Smooth muscle cell (in vitro differentiated cells): ENCODE measurements at regions not wholly inside any gene's neighbourhood (a gene's known extent, or its start where the extent isn't known, plus 50 kb on each side); places are given as distances from the start of the nearest gene placed in this dataset.
A peak's percentile ranks its signal among the peaks of the same experiment; 100 is the strongest.

ENCODE experiments used
- DNase-seq: peaks from one replicate; lab custom pipeline; 2025; ENCODE audit not compliant: unreplicated experiment; lab: John Stamatoyannopoulos, UW
- H2AFZ ChIP-seq: fragments of 200-600 bp; sonication (generic); 2 replicates; pipeline ENCODE4 v1.6.0; 2016; ENCODE audit warnings: antibody characterized with exemption, low read depth, mild to moderate bottlenecking
- H3F3A ChIP-seq: fragments of 200-600 bp; sonication (generic); 2 replicates; pipeline ENCODE4 v1.6.0; 2017; ENCODE audit warnings: antibody characterized with exemption, low read depth
- H3K27ac ChIP-seq: fragments of 200-600 bp; sonication (generic); 2 replicates; pipeline ENCODE4 v1.5.1; 2016; ENCODE audit warnings: low read depth, mild to moderate bottlenecking
- H3K27me3 ChIP-seq: fragments of 200-600 bp; sonication (generic); 2 replicates; pipeline ENCODE4 v1.6.1; 2016; ENCODE audit warnings: low read depth, mild to moderate bottlenecking
- H3K36me3 ChIP-seq: fragments of 200-600 bp; sonication (generic); 2 replicates; pipeline ENCODE4 v1.5.1; 2016; ENCODE audit warnings: low read depth
- H3K4me1 ChIP-seq: fragments of 200-600 bp; sonication (generic); 2 replicates; pipeline ENCODE4 v1.5.1; 2016; ENCODE audit warnings: low read depth
- H3K4me2 ChIP-seq: fragments of 200-600 bp; sonication (generic); 2 replicates; pipeline ENCODE4 v1.6.0; 2016; ENCODE audit warnings: mild to moderate bottlenecking
- H3K4me3 ChIP-seq: fragments of 200-600 bp; sonication (generic); 2 replicates; pipeline ENCODE4 v1.5.1; 2016; ENCODE audit warnings: mild to moderate bottlenecking
- H3K79me2 ChIP-seq: fragments of 200-600 bp; sonication (generic); 2 replicates; pipeline ENCODE4 v1.6.0; 2016; ENCODE audit warnings: low read depth, mild to moderate bottlenecking
- H3K9ac ChIP-seq: fragments of 200-600 bp; sonication (generic); 2 replicates; pipeline ENCODE4 v1.6.0; 2016; ENCODE audit warnings: low read depth
- H3K9me3 ChIP-seq: fragments of 200-600 bp; sonication (generic); replicated peaks from 2 replicates; pipeline ENCODE4 v1.5.1; 2016; ENCODE audit warnings: low read depth
- H4K20me1 ChIP-seq: fragments of 200-600 bp; sonication (generic); 2 replicates; pipeline ENCODE4 v1.6.0; 2016; ENCODE audit warnings: low read depth
- CTCF ChIP-seq: fragments of 200-600 bp; sonication (generic); IDR thresholded peaks from 2 replicates; pipeline ENCODE4 v1.5.1; 2017; ENCODE audit warnings: borderline replicate concordance, mild to moderate bottlenecking, antibody characterized with exemption; ENCODE audit not compliant: insufficient read depth, poor library complexity, severe bottlenecking
- WGBS: methylation state at CpG from one replicate; pipeline ENCODE4 v1.1.7; 2016; ENCODE audit warnings: low lambda C conversion rate; 5-methylcytosine and 5-hydroxymethylcytosine counted together

GRCh38 chr3:113141543-113141942, 69.8 kb upstream of the BOC start:
- H3K27ac ChIP-seq = no peak overlapping the region
- no peak for TF ChIP-seq CTCF
- H3K36me3 ChIP-seq = no peaks in the 10 kb centered on the region
- no peak overlapping the region for H3K9ac ChIP-seq
- no peak overlapping the region for H3K4me3 ChIP-seq
- H3F3A ChIP-seq = no peaks in the 10 kb centered on the region
- no peaks in the 10 kb centered on the region for H3K27me3 ChIP-seq
- H3K4me1 ChIP-seq = no peaks in the 10 kb centered on the region
- no peak overlapping the region for H3K4me2 ChIP-seq
- no peak overlapping the region for H2AFZ ChIP-seq
- WGBS = 90% methylated on average over 2 of the region's 2 CpGs
- no peaks in the 10 kb centered on the region for H3K9me3 ChIP-seq
- H3K79me2 ChIP-seq = no peaks in the 10 kb centered on the region
- DNase-seq = no peak
- H4K20me1 ChIP-seq = no peaks in the 10 kb centered on the region

- Histone ChIP-seq H4K20me1 (no peaks in the 10 kb centered on the region), H3K27ac (no peak overlapping the region), H3K27me3 (no peaks in the 10 kb centered on the region), H3K36me3 (no peaks in the 10 kb centered on the region), H3F3A (peaks cover 6% of the 10 kb centered on the region), H3K4me1 (no peaks in the 10 kb centered on the region), H3K9ac (no peak overlapping the region), H3K79me2 (no peaks in the 10 kb centered on the region), H3K9me3 (no peaks in the 10 kb centered on the region), H3K4me2 (no peak overlapping the region), H3K4me3 (no peak overlapping the region), H2AFZ (no peak overlapping the region)
- no peak for DNase-seq
- TF ChIP-seq CTCF = no peak
Observed at GRCh38 chr3:113142476-113142875, 68.9 kb upstream of the BOC start.

- Histone ChIP-seq H3K27ac (no peak overlapping the region), H3F3A (peaks cover 10% of the 10 kb centered on the region), H3K79me2 (no peaks in the 10 kb centered on the region), H3K4me2 (no peak overlapping the region), H2AFZ (no peak overlapping the region), H3K9ac (no peak overlapping the region), H3K27me3 (no peaks in the 10 kb centered on the region), H3K9me3 (no peaks in the 10 kb centered on the region), H3K36me3 (no peaks in the 10 kb centered on the region), H3K4me1 (peaks cover 7% of the 10 kb centered on the region), H3K4me3 (no peak overlapping the region), H4K20me1 (no peaks in the 10 kb centered on the region)
- DNase-seq = no peak
- 97% methylated on average over 1 of the region's 1 CpG for WGBS
- TF ChIP-seq CTCF = no peak
Observed at GRCh38 chr3:113143353-113143752, 68.0 kb upstream of the BOC start.

- H3K4me3 ChIP-seq = no peak overlapping the region
- H3K4me2 ChIP-seq = peak overlapping the region; percentile 54
- no peaks in the 10 kb centered on the region for H3K27me3 ChIP-seq
- H3K9me3 ChIP-seq = no peaks in the 10 kb centered on the region
- H3K36me3 ChIP-seq = no peaks in the 10 kb centered on the region
- no peak for DNase-seq
- H3F3A ChIP-seq = peaks cover 24% of the 10 kb centered on the region
- H3K79me2 ChIP-seq = no peaks in the 10 kb centered on the region
- TF ChIP-seq CTCF = no peak
- peak overlapping the region; percentile 85 for H2AFZ ChIP-seq
- peak overlapping the region; percentile 29 for H3K27ac ChIP-seq
- no peaks in the 10 kb centered on the region for H4K20me1 ChIP-seq
- H3K9ac ChIP-seq = no peak overlapping the region
- H3K4me1 ChIP-seq = peaks cover 23% of the 10 kb centered on the region
- 58% methylated on average over 9 of the region's 9 CpGs for WGBS
Observed at GRCh38 chr3:113147681-113148261, 63.6 kb upstream of the BOC start.
